COLO829 (cell line): ENCODE measurements at regions not wholly inside any gene's neighbourhood (a gene's known extent, or its start where the extent isn't known, plus 50 kb on each side); places are given as distances from the start of the nearest gene placed in this dataset.

Source experiments
- DNase-seq: peaks from one replicate; pipeline ENCODE4 v3.0.0; 2012; ENCODE audit warnings: low spot score

GRCh38 chr9:99713838-99714306 lies 107.8 kb upstream of the NR4A3 start:
- no peak for DNase-seq

GRCh38 chr9:99718631-99719030 lies 103.1 kb upstream of the NR4A3 start:
- no peak for DNase-seq

GRCh38 chr9:99720455-99721050 lies 101.1 kb upstream of the NR4A3 start:
- no peak for DNase-seq

GRCh38 chr9:99721898-99722297 lies 99.8 kb upstream of the NR4A3 start:
- no peak for DNase-seq

GRCh38 chr9:99722877-99723276 lies 98.8 kb upstream of the NR4A3 start:
- no peak for DNase-seq

GRCh38 chr9:99724640-99725039 lies 97.0 kb upstream of the NR4A3 start:
- DNase-seq = no peak

- no peak for DNase-seq
Measured at GRCh38 chr9:99725852-99726251, 95.8 kb upstream of the NR4A3 start.

GRCh38 chr9:99726758-99727157 lies 94.9 kb upstream of the NR4A3 start:
- DNase-seq = no peak

- DNase-seq = no peak
Measured at GRCh38 chr9:99730062-99730461, 91.6 kb upstream of the NR4A3 start.

- DNase-seq = no peak
Measured at GRCh38 chr9:99731950-99732349, 89.7 kb upstream of the NR4A3 start.

GRCh38 chr9:99732715-99733114 lies 89.0 kb upstream of the NR4A3 start:
- DNase-seq = no peak

GRCh38 chr9:99735041-99735440 lies 86.6 kb upstream of the NR4A3 start:
- no peak for DNase-seq

GRCh38 chr9:99736291-99736690 lies 85.4 kb upstream of the NR4A3 start:
- DNase-seq = no peak

GRCh38 chr9:99737649-99738048 lies 84.0 kb upstream of the NR4A3 start:
- DNase-seq = no peak

- no peak for DNase-seq
Measured at GRCh38 chr9:99743006-99743405, 78.7 kb upstream of the NR4A3 start.

GRCh38 chr9:99743455-99743854 lies 78.2 kb upstream of the NR4A3 start:
- no peak for DNase-seq

- no peak for DNase-seq
Measured at GRCh38 chr9:99744132-99744531, 77.6 kb upstream of the NR4A3 start.

- DNase-seq = no peak
Measured at GRCh38 chr9:99745085-99745484, 76.6 kb upstream of the NR4A3 start.

- no peak for DNase-seq
Measured at GRCh38 chr9:99746406-99746805, 75.3 kb upstream of the NR4A3 start.

- no peak for DNase-seq
Measured at GRCh38 chr9:99748266-99748665, 73.4 kb upstream of the NR4A3 start.

- DNase-seq = no peak
Measured at GRCh38 chr9:99748676-99749075, 73.0 kb upstream of the NR4A3 start.

- no peak for DNase-seq
Measured at GRCh38 chr9:99749641-99750040, 72.0 kb upstream of the NR4A3 start.

- DNase-seq = no peak
Measured at GRCh38 chr9:99750526-99750925, 71.2 kb upstream of the NR4A3 start.

- DNase-seq = no peak
Measured at GRCh38 chr9:99752417-99753109, 69.1 kb upstream of the NR4A3 start.
